GM19351 (cell line): ENCODE measurements at regions not wholly inside any gene's neighbourhood (a gene's known extent, or its start where the extent isn't known, plus 50 kb on each side); places are given as distances from the start of the nearest gene placed in this dataset.
"Not testable (repeated sequence)": the region's sequence is repeated elsewhere in the genome, so short reads cannot be mapped to it uniquely, and the experiment has no call there.

Experiments used
- ATAC-seq: cut with Tn5 transposase; IDR thresholded peaks from one replicate; pipeline ENCODE4 v1.9.1; 2021; ENCODE audit warnings: mild to moderate bottlenecking, moderate library complexity; ENCODE audit not compliant: unreplicated experiment

DNA sequence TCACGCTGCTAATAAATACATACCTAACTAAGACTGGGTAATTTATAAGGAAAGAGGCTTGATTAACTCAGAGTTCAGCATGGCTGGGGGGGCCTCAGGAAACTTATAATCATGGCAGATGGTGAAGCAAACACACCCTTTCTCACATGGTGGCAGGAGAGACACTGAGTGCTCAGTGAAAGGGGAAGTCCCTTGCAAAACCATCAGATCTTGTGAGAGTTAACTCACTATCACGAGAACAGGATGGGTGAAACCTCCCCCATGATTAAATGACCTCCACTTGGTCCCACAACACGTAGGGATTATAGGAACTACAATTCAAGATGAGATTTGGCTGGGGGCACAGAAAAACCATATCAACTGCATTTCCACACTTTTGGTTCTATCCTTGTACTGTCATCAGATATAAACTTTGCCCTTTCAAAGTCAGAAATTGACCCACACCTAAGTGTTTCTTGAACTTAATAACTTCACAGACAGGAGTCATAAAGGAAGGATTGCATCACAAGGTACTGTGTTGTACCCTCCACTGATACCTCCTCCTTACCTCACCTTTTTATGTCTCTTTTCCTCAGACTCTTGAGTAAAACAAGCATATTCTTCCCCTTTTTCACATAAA, 319.1 kb upstream of the PIK3R1 start:
- no peak for ATAC-seq

GRCh38 chr5:67889870-67890269, 325.7 kb upstream of the PIK3R1 start:
- ATAC-seq = not testable (repeated sequence)

DNA sequence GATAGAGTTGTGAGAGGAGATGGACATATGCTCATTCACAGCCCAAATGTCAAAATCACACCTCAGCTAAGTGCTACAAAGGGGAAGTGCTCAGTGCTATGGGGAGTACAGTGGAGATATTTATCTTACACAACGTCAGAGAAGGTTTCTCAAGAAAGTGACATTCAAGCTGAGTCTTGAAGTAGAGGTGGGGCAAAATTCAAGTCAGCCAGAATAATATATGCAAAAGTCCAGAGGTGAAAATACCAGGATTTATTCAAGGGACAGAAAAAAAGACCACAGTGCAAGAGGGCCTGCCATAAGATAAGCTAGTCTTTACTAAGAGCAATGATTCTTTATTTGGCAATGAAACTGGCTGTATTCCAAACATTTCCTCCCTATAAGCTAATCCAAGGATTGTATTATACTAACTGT, 327.8 kb upstream of the PIK3R1 start:
- ATAC-seq = no peak

DNA sequence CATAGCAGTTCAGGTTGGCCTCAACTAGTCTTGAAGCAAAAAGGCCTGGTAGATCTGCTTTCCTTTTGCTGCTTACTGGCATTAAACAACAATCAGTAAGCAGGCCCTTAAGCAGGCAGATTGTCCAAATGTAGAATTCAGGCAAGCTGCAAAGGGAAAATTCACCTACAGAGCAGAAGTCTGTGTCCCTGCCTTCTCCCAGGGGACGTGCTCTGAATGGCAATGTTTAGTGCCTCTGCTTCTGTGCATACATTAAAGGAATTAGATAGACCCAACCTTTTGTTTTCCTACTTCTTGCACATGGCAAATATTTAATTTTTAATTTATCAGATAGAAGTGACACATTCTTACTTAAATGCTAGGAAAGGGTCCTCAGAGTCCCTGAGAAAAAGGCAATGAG, 328.8 kb upstream of the PIK3R1 start:
- no peak for ATAC-seq

DNA sequence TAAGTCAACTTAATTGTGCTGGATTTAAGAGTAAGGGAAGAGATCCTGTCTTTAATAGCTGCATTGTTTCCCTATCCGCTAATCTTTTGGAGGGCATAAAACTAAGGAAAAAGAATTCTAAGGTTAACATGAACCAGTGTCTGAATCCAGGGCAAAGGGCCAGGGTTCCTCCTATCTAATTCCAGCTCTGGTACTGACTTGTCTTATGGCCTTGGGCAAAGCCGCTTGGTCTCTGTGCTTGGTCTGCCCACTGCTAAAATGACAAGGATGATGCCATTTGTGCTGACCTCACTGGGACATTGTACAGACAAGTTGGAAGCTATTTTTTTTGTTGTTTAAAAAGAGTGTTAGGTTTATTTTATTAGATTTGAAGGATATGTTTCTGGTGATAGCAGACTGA, 334.7 kb upstream of the PIK3R1 start:
- ATAC-seq = no peak

GRCh38 chr5:67880511-67880805, 335.1 kb upstream of the PIK3R1 start:
- no peak for ATAC-seq

GRCh38 chr5:67879620-67880510, 335.7 kb upstream of the PIK3R1 start:
- ATAC-seq = no peak

DNA sequence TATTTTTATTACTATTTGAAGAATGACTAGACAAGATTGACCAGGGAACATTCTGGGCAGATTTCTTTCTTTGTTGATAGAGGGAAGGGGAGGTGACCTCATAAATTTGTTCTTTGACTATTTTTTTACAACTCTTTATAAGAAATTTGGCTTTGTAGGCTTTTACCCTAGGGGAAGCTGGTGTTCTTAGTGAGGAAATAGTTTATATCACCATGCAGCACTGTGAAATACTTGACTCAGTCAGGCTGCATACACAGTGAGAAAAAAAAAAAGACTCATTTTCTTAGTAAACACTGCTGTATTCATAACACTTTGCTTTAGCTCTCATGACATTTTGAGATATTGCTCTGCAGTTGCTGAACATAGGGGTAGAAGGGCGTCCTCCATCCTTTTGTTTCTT, 336.6 kb upstream of the PIK3R1 start:
- no peak for ATAC-seq

- ATAC-seq = no peak
These were observed 339.2 kb upstream of the PIK3R1 start for GRCh38 chr5:67876371-67876770.

- no peak for ATAC-seq
These were observed 340.0 kb upstream of the PIK3R1 start for GRCh38 chr5:67875601-67876000.

DNA sequence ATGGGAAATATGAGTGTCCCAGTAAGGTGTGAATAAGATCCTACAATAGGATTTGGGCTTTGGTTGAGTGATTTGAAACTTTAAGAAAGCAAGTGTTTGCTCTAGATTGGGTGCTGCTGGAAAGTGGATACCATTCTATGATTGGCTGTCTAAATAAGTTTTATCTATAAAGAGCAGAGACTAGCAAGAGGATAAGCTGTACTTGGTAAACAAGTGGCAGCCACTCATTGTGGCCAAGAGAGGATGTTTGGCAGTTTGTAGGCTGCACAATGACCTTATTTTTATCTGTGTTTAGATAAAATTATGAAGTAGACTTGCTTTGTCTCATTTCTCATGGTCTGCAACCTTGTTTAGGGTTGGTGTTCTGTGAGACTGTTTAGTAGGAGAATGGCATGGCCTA, 341.6 kb upstream of the PIK3R1 start:
- no peak for ATAC-seq

GRCh38 chr5:67870662-67871061, 344.9 kb upstream of the PIK3R1 start:
- ATAC-seq = no peak

GRCh38 chr5:67864335-67864734, 351.2 kb upstream of the PIK3R1 start:
- ATAC-seq = not testable (repeated sequence)

GRCh38 chr5:67858471-67859031, 357.0 kb upstream of the PIK3R1 start:
- no peak for ATAC-seq

- no peak for ATAC-seq
These were observed 358.1 kb upstream of the PIK3R1 start for GRCh38 chr5:67857502-67857901.

DNA sequence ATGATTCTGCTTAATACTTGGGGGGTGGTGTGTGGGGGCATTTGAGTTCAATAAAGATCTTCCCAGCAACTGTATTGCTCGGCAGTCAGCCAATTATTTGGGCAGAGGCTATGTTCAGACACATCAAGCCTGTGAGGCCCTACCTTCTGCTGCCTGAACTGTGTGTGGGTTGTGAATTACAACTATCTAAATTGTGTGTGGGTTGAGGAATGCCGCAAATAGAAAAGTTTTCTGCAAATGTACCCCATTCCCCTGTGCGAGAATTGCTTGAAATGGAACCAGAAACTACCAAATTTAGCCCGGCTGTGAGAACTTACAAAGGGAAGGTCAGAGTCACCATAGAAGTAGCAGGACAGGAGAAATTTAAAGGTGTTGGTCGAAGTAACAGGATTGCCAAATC, 360.0 kb upstream of the PIK3R1 start:
- no peak for ATAC-seq

DNA sequence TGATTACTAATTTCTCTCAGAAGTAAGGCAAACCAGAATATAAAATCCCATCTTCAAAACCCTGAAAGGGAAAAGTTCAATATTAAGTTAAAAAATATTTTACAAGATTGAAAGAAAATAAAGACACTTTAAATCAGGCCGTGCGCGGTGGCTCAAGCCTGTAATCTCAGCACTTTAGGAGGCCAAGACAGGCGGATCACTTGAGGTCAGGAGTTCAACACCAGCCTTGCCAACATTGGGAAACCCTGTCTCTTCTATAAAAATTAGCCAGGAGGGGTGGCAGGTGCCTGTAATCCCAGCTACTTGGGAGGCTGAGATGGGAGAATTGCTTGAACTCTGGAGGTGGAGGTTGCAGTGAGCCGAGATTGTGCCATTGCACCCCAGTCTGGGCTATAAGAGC, 364.6 kb upstream of the PIK3R1 start:
- ATAC-seq = not testable (repeated sequence)

DNA sequence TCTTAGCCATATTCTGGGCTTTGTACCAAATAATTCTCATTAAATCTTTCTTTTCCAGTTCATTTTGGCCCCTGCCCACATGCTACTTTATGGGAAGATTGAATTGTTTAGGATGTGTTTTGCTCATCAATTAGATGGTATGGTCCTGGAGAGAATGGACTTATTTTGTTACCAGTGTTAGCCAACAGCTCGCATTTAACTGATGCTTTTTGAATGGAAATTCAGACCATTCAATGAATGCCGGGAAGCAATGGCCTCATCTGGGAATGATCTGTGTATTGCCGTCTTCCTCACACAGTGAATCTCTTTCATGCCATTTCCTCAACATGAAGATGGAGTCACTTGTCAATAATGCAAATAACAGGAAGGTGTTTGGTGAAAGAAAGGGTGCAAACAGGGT, 370.6 kb upstream of the PIK3R1 start:
- no peak for ATAC-seq

DNA sequence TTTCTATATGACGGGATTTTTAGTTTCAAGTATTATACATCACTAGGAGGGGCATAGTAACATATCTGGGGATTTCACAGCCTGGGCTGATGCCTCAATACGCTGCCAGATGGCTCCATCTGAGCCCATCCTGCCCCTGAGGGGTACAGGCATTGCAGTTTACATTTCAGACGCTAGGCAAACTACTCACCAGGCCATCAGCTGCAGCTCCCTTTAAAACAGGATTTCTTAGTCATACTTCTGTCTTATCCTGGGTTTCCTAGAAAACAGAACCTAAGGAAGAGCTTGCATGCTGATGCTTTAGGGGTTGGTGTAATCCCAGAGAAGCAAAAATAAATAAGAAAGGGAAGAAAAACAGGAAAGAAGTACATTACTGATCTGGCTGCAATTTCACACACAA, 372.8 kb upstream of the PIK3R1 start:
- ATAC-seq = no peak

DNA sequence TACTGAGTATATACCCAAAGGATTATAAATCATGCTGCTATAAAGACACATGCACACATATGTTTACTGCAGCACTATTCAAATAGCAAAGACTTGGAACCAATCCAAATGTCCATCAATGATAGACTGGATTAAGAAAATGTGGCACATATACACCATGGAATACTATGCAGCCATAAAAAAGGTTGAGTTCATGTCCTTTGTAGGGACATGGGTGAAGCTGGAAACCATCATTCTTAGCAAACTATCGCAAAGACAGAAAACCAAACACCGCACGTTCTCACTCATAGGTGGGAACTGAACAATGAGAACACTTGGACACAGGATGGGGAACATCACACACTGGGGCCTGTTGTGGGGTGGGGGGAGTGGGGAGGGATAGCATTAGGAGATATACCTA, 378.3 kb upstream of the PIK3R1 start:
- ATAC-seq = not testable (repeated sequence)

DNA sequence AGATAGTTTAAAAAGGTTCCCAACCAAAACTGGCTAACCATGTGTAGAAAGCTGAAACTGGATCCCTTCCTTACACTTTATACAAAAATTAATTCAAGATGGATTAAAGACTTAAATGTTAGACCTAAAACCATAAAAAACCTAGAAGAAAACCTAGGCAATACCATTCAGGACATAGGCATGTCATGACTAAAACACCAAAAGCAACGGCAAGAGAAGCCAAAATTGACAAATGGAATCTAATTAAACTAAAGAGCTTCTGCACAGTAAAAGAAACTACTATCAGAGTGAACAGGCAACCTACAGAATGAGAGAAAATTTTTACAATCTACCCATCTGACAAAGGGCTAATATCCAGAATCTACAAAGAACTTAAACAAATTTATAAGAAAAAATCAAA, 379.1 kb upstream of the PIK3R1 start:
- ATAC-seq = not testable (repeated sequence)

DNA sequence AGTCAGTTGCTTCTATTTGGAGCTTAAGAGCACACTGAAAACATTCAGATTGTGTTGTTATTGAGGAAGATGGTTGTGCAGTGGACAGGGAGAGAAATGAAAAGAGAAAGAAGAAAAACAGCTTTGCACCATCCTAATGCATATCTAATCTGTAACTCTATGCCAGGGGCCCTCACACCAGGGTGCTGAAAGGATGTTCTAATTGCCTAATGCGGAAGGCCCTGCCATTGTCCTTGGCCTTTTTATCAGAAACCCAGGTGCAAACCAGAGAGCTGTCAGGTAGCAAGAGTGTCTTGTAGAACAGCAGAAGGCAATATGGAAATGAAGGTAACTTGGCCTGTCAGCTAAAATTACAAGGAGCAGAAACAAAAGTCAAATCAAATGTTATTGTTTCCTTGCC, 384.5 kb upstream of the PIK3R1 start:
- no peak for ATAC-seq
